ENCODE measurements at regions not wholly inside any gene's neighbourhood (a gene's known extent, or its start where the extent isn't known, plus 50 kb on each side); places are given as distances from the start of the nearest gene placed in this dataset.

DNA sequence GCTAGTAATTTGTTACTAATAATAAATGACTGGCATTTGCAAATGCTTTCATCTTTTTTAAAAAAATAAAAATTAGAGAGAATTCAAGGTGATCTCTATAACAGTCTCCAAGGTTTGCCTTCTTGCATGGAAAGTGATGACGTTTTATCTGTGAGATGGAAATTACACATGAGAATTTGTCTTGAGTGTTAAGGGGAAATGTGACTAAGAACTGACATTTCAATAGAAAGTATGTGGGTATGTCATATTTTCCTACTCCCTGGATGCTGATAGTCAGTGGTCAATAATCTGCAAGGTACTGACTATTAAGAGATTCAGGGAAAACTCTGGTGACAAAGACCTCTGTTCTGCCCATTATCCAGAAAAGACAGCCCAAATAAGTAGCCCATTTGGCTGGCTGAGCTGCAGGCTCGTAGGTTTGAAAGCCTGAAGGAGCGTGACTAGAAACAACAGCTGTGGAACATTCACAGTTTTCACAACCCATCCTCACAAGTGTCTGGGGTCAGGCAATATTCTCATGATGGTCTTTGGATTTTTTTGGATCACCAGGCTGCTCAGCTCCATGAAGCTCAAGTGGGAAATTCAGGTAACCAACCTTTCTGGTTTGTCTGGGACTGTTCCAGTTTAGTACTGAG is 49.7 kb upstream of the WSCD1 start:
- Histone ChIP-seq H3K36me3 (ENCODE audit: insufficient read depth, low read length) (no peaks in the 10 kb centered on the region), H3K27me3 (ENCODE audit: insufficient read depth, low read length, poor library complexity) (peaks cover 5% of the 10 kb centered on the region), H3K4me3 (ENCODE audit: low read depth in 1 of 2, low read length in 2 of 2) (no peak overlapping the region), H3K4me1 (ENCODE audit: insufficient read depth, low read length) (no peaks in the 10 kb centered on the region), H4K20me1 (ENCODE audit: insufficient read depth, low read length) (no peaks in the 10 kb centered on the region), H3K9ac (ENCODE audit: low read depth, low read length) (no peak overlapping the region), H3K9me3 (ENCODE audit: insufficient read depth, low read length, severe bottlenecking) (no peaks in the 10 kb centered on the region), H3K27ac (ENCODE audit: low read length) (no peak overlapping the region), H3K4me2 (ENCODE audit: insufficient read depth, low read length) (no peak overlapping the region), H3K79me2 (ENCODE audit: insufficient read depth, low read length) (no peaks in the 10 kb centered on the region), H2AFZ (ENCODE audit: low read depth, low read length) (no peak overlapping the region)
- ATAC-seq (ENCODE audit: insufficient read depth, low read depth) (no peak), DNase-seq (no peak)
- TF ChIP-seq EZH2 (IDR thresholded peaks at IDR 0.05; ENCODE audit: borderline replicate concordance, low read depth, low read length, severe bottlenecking): no peak
- TF ChIP-seq, protein P1, sequence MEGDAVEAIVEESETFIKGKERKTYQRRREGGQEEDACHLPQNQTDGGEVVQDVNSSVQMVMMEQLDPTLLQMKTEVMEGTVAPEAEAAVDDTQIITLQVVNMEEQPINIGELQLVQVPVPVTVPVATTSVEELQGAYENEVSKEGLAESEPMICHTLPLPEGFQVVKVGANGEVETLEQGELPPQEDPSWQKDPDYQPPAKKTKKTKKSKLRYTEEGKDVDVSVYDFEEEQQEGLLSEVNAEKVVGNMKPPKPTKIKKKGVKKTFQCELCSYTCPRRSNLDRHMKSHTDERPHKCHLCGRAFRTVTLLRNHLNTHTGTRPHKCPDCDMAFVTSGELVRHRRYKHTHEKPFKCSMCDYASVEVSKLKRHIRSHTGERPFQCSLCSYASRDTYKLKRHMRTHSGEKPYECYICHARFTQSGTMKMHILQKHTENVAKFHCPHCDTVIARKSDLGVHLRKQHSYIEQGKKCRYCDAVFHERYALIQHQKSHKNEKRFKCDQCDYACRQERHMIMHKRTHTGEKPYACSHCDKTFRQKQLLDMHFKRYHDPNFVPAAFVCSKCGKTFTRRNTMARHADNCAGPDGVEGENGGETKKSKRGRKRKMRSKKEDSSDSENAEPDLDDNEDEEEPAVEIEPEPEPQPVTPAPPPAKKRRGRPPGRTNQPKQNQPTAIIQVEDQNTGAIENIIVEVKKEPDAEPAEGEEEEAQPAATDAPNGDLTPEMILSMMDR (IDR thresholded peaks at IDR 0.05; ENCODE audit: borderline replicate concordance, extremely low read depth, low read length, poor library complexity, severe bottlenecking): no peak
